Fibroblast of mammary gland (primary cell): ENCODE measurements at regions not wholly inside any gene's neighbourhood (a gene's known extent, or its start where the extent isn't known, plus 50 kb on each side); places are given as distances from the start of the nearest gene placed in this dataset.
"Not testable (repeated sequence)": the region's sequence is repeated elsewhere in the genome, so short reads cannot be mapped to it uniquely, and the experiment has no call there.

Experiments used
- DNase-seq: peaks from one replicate; pipeline ENCODE4 v3.0.0-alpha.2; 2010; ENCODE audit warnings: low read depth
- H3K4me3 ChIP-seq: 2 replicates; pipeline ENCODE4 v1.5.1; 2011; ENCODE audit warnings: low read depth, mild to moderate bottlenecking, low read length, moderate library complexity; ENCODE audit not compliant: control insufficient read depth
- CTCF ChIP-seq: conservative IDR thresholded peaks from 2 replicates; pipeline ENCODE4 v1.5.1; 2011; ENCODE audit warnings: low read depth, low read length, inconsistent platforms; ENCODE audit not compliant: control insufficient read depth, insufficient read depth

GRCh38 chr3:13188181-13188779, 115.1 kb upstream of the IQSEC1 start:
- no peak for DNase-seq
- H3K4me3 ChIP-seq, result no peak overlapping the region
- no peak for TF ChIP-seq CTCF

GRCh38 chr3:13187593-13187992, 114.4 kb upstream of the IQSEC1 start:
- no peak overlapping the region for H3K4me3 ChIP-seq
- TF ChIP-seq CTCF, result no peak

GRCh38 chr3:13186435-13186815, 113.2 kb upstream of the IQSEC1 start:
- no peak for DNase-seq
- no peak overlapping the region for H3K4me3 ChIP-seq
- no peak for TF ChIP-seq CTCF

More at GRCh38 chr3:13187593-13187992, 114.4 kb upstream of the IQSEC1 start:
- DNase-seq, result no peak

GRCh38 chr3:13185737-13186434, 112.7 kb upstream of the IQSEC1 start:
- H3K4me3 ChIP-seq, result no peak overlapping the region
- no peak for TF ChIP-seq CTCF
- DNase-seq, result no peak

GRCh38 chr3:13179582-13180210, 106.5 kb upstream of the IQSEC1 start:
- not testable (repeated sequence) for DNase-seq, H3K4me3 ChIP-seq

GRCh38 chr3:13179181-13179580, 106.0 kb upstream of the IQSEC1 start:
- H3K4me3 ChIP-seq, result no peak overlapping the region
- no peak for TF ChIP-seq CTCF
- no peak for DNase-seq

GRCh38 chr3:13178107-13178506, 104.9 kb upstream of the IQSEC1 start:
- no peak for TF ChIP-seq CTCF
- H3K4me3 ChIP-seq, result no peak overlapping the region
- no peak for DNase-seq
